K562 (cell line): ENCODE measurements at regions not wholly inside any gene's neighbourhood (a gene's known extent, or its start where the extent isn't known, plus 50 kb on each side); places are given as distances from the start of the nearest gene placed in this dataset.

Experiments
- ATAC-seq: fragments of 200-7000 bp; cut with Tn5 transposase; 3 replicates; pipeline ENCODE4 v1.9.1; 2020; ENCODE audit warnings: moderate library complexity
- BruUV-seq: library from RNA; stranded (reverse); fragments of 400-500 nt; replicated peaks from 2 replicates; lab custom pipeline; 2021; lab: Mats Ljungman, UMichigan
- CTCF ChIA-PET: fragments of 300-600 bp; formaldehyde crosslinking; extraction: SDS; loops from one replicate; lab custom pipeline; 2021; ENCODE audit warnings: low intra/inter-chr PET ratio; lab: Yijun Ruan, JAX
- POLR2A ChIA-PET: fragments of 300-600, 350-650 bp; sonication (Branson Sonifier 250); formaldehyde crosslinking; extraction: SDS; loops from one replicate; lab custom pipeline; 2021; ENCODE audit warnings: antibody characterized with exemption, inconsistent platforms; lab: Yijun Ruan, JAX
- DNase-seq, 4 experiments: peaks; one replicate each; pipeline versions ENCODE4 v3.0.0 to v3.0.0-alpha.2; 2011 to 2018; ENCODE audit warnings: low spot score in 3 of 4, mixed read lengths in 3 of 4; ENCODE audit errors: extremely low read depth in 1 of 4
- FAIRE-seq: peaks from 2 replicates; lab custom pipeline; 2011; peaks lifted over from hg19 to GRCh38; lab: Jason Lieb, UNC
- H2AFZ ChIP-seq: 2 replicates; pipeline ENCODE4 v1.6.0; 2011; ENCODE audit warnings: low read depth, low read length, control low read depth, inconsistent platforms
- H3K27ac ChIP-seq: fragments of 200-600 bp; 3 replicates; pipeline ENCODE4 v1.8.0; 2011; ENCODE audit warnings: low read depth, mild to moderate bottlenecking, control low read depth, inconsistent platforms, low read length, moderate library complexity, mixed read lengths; ENCODE audit errors: extremely low read depth
- H3K27me3 ChIP-seq, 2 experiments: fragments of 300-600 bp in 1 of 2; 2 replicates in 1 of 2; 3 replicates in 1 of 2; pipeline versions ENCODE4 v1.6.0 to v1.8.0; 2011; ENCODE audit warnings: inconsistent platforms in 2 of 2, low read length in 2 of 2, mild to moderate bottlenecking in 1 of 2, mixed read lengths in 1 of 2, moderate library complexity in 1 of 2; ENCODE audit not compliant: control insufficient read depth in 2 of 2, insufficient read depth in 2 of 2
- H3K36me3 ChIP-seq: fragments of 300-600 bp; 3 replicates; pipeline ENCODE4 v1.8.0; 2011; ENCODE audit warnings: mild to moderate bottlenecking, low read length, inconsistent platforms; ENCODE audit not compliant: control insufficient read depth, insufficient read depth
- H3K4me1 ChIP-seq, 2 experiments: fragments of 200-600 bp in 1 of 2; replicated peaks in 1 of 2; 2 replicates in 1 of 2; 3 replicates in 1 of 2; pipeline versions ENCODE4 v1.5.1 to v1.8.0; 2011; ENCODE audit warnings: inconsistent platforms in 2 of 2, low read length in 2 of 2, mild to moderate bottlenecking in 1 of 2, mixed read lengths in 1 of 2, moderate library complexity in 1 of 2; ENCODE audit not compliant: control insufficient read depth in 2 of 2, insufficient read depth in 2 of 2
- H3K4me2 ChIP-seq: 2 replicates; pipeline ENCODE4 v1.6.1; 2011; ENCODE audit warnings: low read length, control low read depth, inconsistent platforms, mixed read lengths; ENCODE audit not compliant: insufficient read depth
- H3K4me3 ChIP-seq: fragments of 200-600 bp; sonication (generic), shearing (Covaris generic); 2 replicates; pipeline ENCODE4 v1.5.1; 2016; ENCODE audit warnings: control low read depth, inconsistent platforms
- H3K79me2 ChIP-seq: fragments of 200-600 bp; 3 replicates; pipeline ENCODE4 v1.8.0; 2011; ENCODE audit warnings: low read length, inconsistent platforms; ENCODE audit not compliant: control insufficient read depth, insufficient read depth
- H3K9ac ChIP-seq, 2 experiments: 2 replicates each; pipeline versions ENCODE4 v1.6.0 to v1.6.1; 2011; ENCODE audit warnings: low read depth in 2 of 2, low read length in 2 of 2, control low read depth in 1 of 2, inconsistent platforms in 1 of 2, mild to moderate bottlenecking in 1 of 2, mixed read lengths in 1 of 2; ENCODE audit not compliant: insufficient read depth in 1 of 2
- H3K9me1 ChIP-seq: one replicate; pipeline ENCODE4 v1.6.0; 2011; ENCODE audit warnings: inconsistent platforms, mild to moderate bottlenecking, low read length, moderate library complexity; ENCODE audit not compliant: control insufficient read depth, insufficient read depth
- H3K9me3 ChIP-seq: replicated peaks from 2 replicates; pipeline ENCODE4 v1.5.1; 2011; ENCODE audit warnings: low read depth, low read length, inconsistent platforms; ENCODE audit not compliant: control insufficient read depth, insufficient read depth
- H4K20me1 ChIP-seq: replicated peaks from 2 replicates; pipeline ENCODE4 v1.6.1; 2011; ENCODE audit warnings: low read length, inconsistent platforms, mixed read lengths; ENCODE audit not compliant: control insufficient read depth, insufficient read depth
- CHD2 ChIP-seq: IDR thresholded peaks from 2 replicates; pipeline ENCODE4 v1.6.1; 2011; ENCODE audit warnings: low read depth, low read length
- CTCFL ChIP-seq: IDR thresholded peaks from 2 replicates; pipeline ENCODE4 v1.6.1; 2011; ENCODE audit warnings: borderline replicate concordance, low read depth, mild to moderate bottlenecking, moderate library complexity, low read length; ENCODE audit not compliant: insufficient read depth, poor library complexity, severe bottlenecking
- E2F5 ChIP-seq: sonication (generic); formaldehyde crosslinking; IDR thresholded peaks from 2 replicates; pipeline ENCODE4 v1.8.0; 2022; ENCODE audit warnings: mild to moderate bottlenecking, missing genetic modification reagents
- L3MBTL2 ChIP-seq: fragments of 450-650 bp; IDR thresholded peaks from 2 replicates; pipeline ENCODE4 v1.6.1; 2016; ENCODE audit warnings: mild to moderate bottlenecking, moderate library complexity
- MEF2D ChIP-seq: conservative IDR thresholded peaks from 2 replicates; pipeline ENCODE4 v1.6.1; 2016; ENCODE audit warnings: low read depth, missing genetic modification characterization, missing compliant biosample characterization
- RFX1 ChIP-seq: fragments of 450-650 bp; IDR thresholded peaks from 2 replicates; pipeline ENCODE4 v1.6.1; 2016; ENCODE audit warnings: mild to moderate bottlenecking, moderate library complexity
- RUNX1 ChIP-seq: sonication (generic); IDR thresholded peaks from 2 replicates; pipeline ENCODE4 v1.6.1; 2016; ENCODE audit warnings: antibody characterized with exemption, low read depth
- SIN3A ChIP-seq, 2 experiments: fragments of 150-350 bp in 1 of 2; IDR thresholded peaks; 2 replicates each; pipeline ENCODE4 v1.6.1; 2011 to 2016; ENCODE audit warnings: borderline replicate concordance in 2 of 2, low read depth in 2 of 2, low read length in 2 of 2, mild to moderate bottlenecking in 2 of 2, moderate library complexity in 2 of 2; ENCODE audit not compliant: control insufficient read depth in 1 of 2
- SRF ChIP-seq, 2 experiments: fragments of 250-450, 450-650 bp in 1 of 2; sonication (Bioruptor Pico) in 1 of 2; sonication (generic) in 1 of 2; formaldehyde crosslinking; IDR thresholded peaks; 2 replicates each; pipeline versions ENCODE4 v1.5.0 to v1.5.1; 2020 to 2022; ENCODE audit warnings: mild to moderate bottlenecking in 1 of 2, missing genetic modification reagents in 1 of 2
- STAT6 ChIP-seq: sonication (generic); formaldehyde crosslinking; IDR thresholded peaks from 2 replicates; pipeline ENCODE4 v1.8.1; 2023; ENCODE audit warnings: mild to moderate bottlenecking, missing genetic modification reagents
- TCF7 ChIP-seq: sonication (generic); IDR thresholded peaks from 2 replicates; pipeline ENCODE4 v1.6.1; 2016; ENCODE audit warnings: antibody characterized with exemption, borderline replicate concordance
- WHSC1 ChIP-seq: IDR thresholded peaks from one replicate; pipeline ENCODE4 v1.6.1; 2012; ENCODE audit warnings: low read length, control low read depth, inconsistent platforms
- ZNF511 ChIP-seq: sonication (generic); formaldehyde crosslinking; IDR thresholded peaks from 2 replicates; pipeline ENCODE4 v1.8.0; 2022; ENCODE audit warnings: mild to moderate bottlenecking, missing genetic modification reagents
- WGBS: fragments of 100-300 bp; shearing (Covaris generic); methylation state at CpG from one replicate; pipeline ENCODE4 v1.1.6; 2016; ENCODE audit warnings: low coverage, mixed read lengths; ENCODE audit not compliant: insufficient coverage; ENCODE audit errors: missing lambda C conversion rate; 5-methylcytosine and 5-hydroxymethylcytosine counted together
- in situ Hi-C: fragments of 300-500 bp; cut with MboI; formaldehyde crosslinking; loops from 4 replicates; pipeline ENCODE4 v1.15.0; 2018; ENCODE audit warnings: inconsistent platforms, mixed read lengths
- intact Hi-C: fragments of 100-400 bp; cut with micrococcal nuclease; formaldehyde crosslinking; loops from 2 replicates; pipeline ENCODE4 v1.14.2; 2022

GRCh38 chr16:62870554-62870953, 834.3 kb upstream of the CDH8 start (continued):
- TF ChIP-seq SRF (CRISPR knock-in tag; IDR thresholded peaks at IDR 0.05) (no peak), STAT6 (no peak), TCF7 (no peak), E2F5 (CRISPR knock-in tag) (no peak), WHSC1 (no peak)

GRCh38 chr16:62869837-62870236, 833.6 kb upstream of the CDH8 start:
- no peaks in the 10 kb centered on the region for H3K9me1 ChIP-seq
- FAIRE-seq = no peak

More at GRCh38 chr16:62869837-62870236, 833.6 kb upstream of the CDH8 start:
- H3K9me3 ChIP-seq = no peaks in the 10 kb centered on the region
- no peak for DNase-seq
- no peaks in the 10 kb centered on the region for H3K4me1 ChIP-seq
- intact Hi-C loops = no loop called here
- TF ChIP-seq RUNX1 (no peak), SIN3A (IDR thresholded peaks at IDR 0.05; ENCODE audit: borderline replicate concordance in 2 of 2, control insufficient read depth in 1 of 2, low read depth in 2 of 2, low read length in 2 of 2) (no peak), CTCFL (no peak), CHD2 (no peak), ZNF511 (no peak), RFX1 (no peak), MEF2D (tag) (no peak), L3MBTL2 (no peak)
- TF ChIP-seq, all 486 proteins: peak for 0
- in situ Hi-C loops = no loop called here
- Histone ChIP-seq H2AFZ (no peak overlapping the region), H3K79me2 (no peaks in the 10 kb centered on the region), H3K9ac (no peak overlapping the region), H3K36me3 (no peaks in the 10 kb centered on the region), H3K4me3 (no peak overlapping the region), H3K4me2 (no peak overlapping the region), H4K20me1 (no peaks in the 10 kb centered on the region), H3K27me3 (no peaks in the 10 kb centered on the region), H3K27ac (no peak overlapping the region)
- ATAC-seq = no peak
- BruUV-seq = no TSS peak
- ChIA-PET CTCF (no interaction called here), POLR2A (no interaction called here)
- 0% methylated on average over 4 of the region's 4 CpGs for WGBS
